GM10266 (cell line): ENCODE measurements at regions not wholly inside any gene's neighbourhood (a gene's known extent, or its start where the extent isn't known, plus 50 kb on each side); places are given as distances from the start of the nearest gene placed in this dataset.

Experiments used
- DNase-seq: peaks from one replicate; pipeline ENCODE4 v3.0.0; 2012; ENCODE audit errors: extremely low spot score
- TF ChIP-seq, protein P1 (sequence below): IDR thresholded peaks from 2 replicates; pipeline ENCODE4 v1.5.1; 2012; ENCODE audit warnings: mild to moderate bottlenecking, low read depth; ENCODE audit not compliant: control insufficient read depth, insufficient read depth; ENCODE audit errors: missing control alignments

DNA sequence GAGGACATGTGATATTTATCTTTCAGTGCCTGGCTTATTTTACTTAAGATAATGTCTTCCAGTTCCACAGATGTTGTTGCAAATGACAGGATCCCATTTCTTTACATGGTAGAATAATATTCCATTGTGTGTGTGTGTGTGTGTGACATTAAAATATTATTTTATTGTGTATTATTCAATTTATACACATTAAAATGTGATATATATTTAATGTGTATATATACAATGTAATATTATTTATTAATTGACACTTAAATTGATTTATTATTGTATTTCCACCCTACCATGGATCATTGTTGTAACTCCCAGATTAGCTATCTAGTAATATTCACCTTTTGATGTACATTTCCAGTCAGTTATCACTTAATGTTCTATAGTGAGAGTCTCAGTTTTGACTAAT is 1422.5 kb upstream of the ADGRB3 start:
- no peak for DNase-seq
- TF ChIP-seq, protein P1, sequence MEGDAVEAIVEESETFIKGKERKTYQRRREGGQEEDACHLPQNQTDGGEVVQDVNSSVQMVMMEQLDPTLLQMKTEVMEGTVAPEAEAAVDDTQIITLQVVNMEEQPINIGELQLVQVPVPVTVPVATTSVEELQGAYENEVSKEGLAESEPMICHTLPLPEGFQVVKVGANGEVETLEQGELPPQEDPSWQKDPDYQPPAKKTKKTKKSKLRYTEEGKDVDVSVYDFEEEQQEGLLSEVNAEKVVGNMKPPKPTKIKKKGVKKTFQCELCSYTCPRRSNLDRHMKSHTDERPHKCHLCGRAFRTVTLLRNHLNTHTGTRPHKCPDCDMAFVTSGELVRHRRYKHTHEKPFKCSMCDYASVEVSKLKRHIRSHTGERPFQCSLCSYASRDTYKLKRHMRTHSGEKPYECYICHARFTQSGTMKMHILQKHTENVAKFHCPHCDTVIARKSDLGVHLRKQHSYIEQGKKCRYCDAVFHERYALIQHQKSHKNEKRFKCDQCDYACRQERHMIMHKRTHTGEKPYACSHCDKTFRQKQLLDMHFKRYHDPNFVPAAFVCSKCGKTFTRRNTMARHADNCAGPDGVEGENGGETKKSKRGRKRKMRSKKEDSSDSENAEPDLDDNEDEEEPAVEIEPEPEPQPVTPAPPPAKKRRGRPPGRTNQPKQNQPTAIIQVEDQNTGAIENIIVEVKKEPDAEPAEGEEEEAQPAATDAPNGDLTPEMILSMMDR: no peak

DNA sequence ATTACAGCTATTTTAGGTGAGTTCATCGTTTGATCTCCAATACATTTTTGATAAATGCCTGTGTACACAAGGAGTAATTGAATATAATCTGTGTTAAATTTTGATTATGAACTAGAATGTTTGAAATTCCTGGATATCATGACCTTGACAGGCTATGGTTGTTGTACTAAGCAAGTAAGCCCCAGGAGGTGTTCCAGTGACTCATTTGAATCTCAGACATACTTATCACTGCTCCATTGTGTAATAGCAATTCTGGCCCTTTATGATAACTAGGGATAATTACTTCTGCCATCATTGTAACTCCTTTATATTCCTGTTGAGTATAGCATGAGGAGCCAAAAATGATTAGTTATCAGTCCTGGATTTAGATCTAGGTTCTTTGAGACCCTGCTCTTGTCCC is 1424.6 kb upstream of the ADGRB3 start:
- TF ChIP-seq, protein P1: no peak
- DNase-seq: no peak

DNA sequence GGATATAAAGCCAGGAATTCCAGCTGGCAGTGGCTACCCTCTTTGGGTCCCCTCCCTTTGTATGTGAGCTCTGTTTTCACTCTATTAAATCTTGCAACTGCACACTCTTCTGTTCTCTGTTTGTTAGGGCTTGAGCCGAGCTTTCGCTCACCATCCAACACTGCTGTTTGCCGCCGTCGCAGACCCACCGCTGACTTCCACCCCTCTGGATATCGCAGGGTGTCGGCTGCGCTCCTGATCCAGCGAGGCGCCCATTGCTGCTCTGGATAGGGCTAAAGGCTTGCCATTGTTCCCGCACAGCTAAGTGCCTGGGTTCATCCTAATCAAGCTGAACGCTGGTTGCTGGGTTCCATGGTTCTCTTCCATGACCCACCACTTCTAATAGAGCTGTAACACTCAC is 1433.5 kb upstream of the ADGRB3 start:
- no peak for DNase-seq
- TF ChIP-seq, protein P1: no peak

GRCh38 chr6:67200626-67201403 is 1434.3 kb upstream of the ADGRB3 start:
- no peak for DNase-seq
- TF ChIP-seq, protein P1: no peak

- TF ChIP-seq, protein P1: no peak
Observed at GRCh38 chr6:67199425-67199824, 1435.7 kb upstream of the ADGRB3 start.

DNA sequence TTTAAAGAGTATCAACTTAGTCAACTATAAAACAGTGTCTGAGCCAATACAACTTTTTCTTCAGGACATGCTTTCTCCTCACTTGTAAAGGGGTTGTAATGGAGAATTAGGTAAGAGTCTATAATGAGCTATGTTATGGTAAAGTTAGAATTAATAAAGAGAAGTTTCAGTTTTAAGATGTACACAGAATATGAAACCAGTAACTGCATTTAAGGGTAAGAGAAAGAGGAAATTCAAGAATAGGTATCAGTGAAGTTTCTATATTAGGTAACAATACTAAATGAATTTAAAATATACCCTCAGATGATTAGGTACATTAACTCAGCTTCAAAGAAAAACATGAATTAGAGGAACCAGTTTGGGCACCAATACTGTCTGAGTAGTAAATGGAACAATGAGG is 1444.3 kb upstream of the ADGRB3 start:
- DNase-seq: no peak
- TF ChIP-seq, protein P1: no peak

More at GRCh38 chr6:67199425-67199824, 1435.7 kb upstream of the ADGRB3 start:
- DNase-seq: no peak

DNA sequence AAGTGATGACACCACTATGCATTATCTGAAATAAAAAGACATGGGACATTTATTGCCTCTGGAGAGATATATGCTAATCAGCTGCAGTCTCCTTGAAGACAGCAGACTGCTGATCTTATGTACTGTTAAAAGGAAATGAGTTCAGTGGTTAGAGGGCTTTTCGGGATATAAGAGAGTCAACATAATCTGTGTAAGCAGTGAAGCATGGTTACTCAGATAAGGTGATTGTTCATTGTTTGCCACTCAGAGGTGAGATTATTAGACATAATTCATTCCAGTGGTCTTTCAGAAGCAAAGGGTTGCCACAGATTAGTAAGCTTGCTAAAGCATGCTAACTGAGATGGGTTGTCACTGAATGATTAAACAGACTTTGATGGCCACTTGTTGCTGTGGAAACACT is 1450.7 kb upstream of the ADGRB3 start:
- TF ChIP-seq, protein P1: no peak
- no peak for DNase-seq
